Nephron progenitor cell (in vitro differentiated cells): ENCODE measurements at regions not wholly inside any gene's neighbourhood (a gene's known extent, or its start where the extent isn't known, plus 50 kb on each side); places are given as distances from the start of the nearest gene placed in this dataset.
A peak's percentile ranks its signal among the peaks of the same experiment; 100 is the strongest.

Experiments
- DNase-seq: peaks from one replicate; pipeline ENCODE4 v3.0.0; 2021
- H3K27ac Mint-ChIP-seq: 2 replicates; pipeline ENCODE4 v1.8.0; 2021; ENCODE audit warnings: mild to moderate bottlenecking, moderate library complexity, mixed read lengths
- H3K27me3 Mint-ChIP-seq: 2 replicates; pipeline ENCODE4 v1.8.0; 2021; ENCODE audit warnings: mild to moderate bottlenecking, low read depth, mixed read lengths; ENCODE audit not compliant: poor library complexity
- H3K36me3 Mint-ChIP-seq: 2 replicates; pipeline ENCODE4 v1.8.0; 2021; ENCODE audit warnings: low read depth, mixed read lengths
- H3K4me1 Mint-ChIP-seq: 2 replicates; pipeline ENCODE4 v1.8.0; 2021; ENCODE audit warnings: mixed read lengths
- H3K4me3 Mint-ChIP-seq: 2 replicates; pipeline ENCODE4 v1.8.0; 2021; ENCODE audit warnings: mild to moderate bottlenecking, moderate library complexity, mixed read lengths
- H3K9me3 Mint-ChIP-seq: 2 replicates; pipeline ENCODE4 v1.8.0; 2021; ENCODE audit warnings: mild to moderate bottlenecking, moderate library complexity, mixed read lengths
- TF ChIP-seq, protein P1 (sequence below): fragments of 200-600 bp; sonication (generic); IDR thresholded peaks from 2 replicates; pipeline ENCODE4 v1.5.0; 2021; ENCODE audit warnings: antibody characterized with exemption

DNA sequence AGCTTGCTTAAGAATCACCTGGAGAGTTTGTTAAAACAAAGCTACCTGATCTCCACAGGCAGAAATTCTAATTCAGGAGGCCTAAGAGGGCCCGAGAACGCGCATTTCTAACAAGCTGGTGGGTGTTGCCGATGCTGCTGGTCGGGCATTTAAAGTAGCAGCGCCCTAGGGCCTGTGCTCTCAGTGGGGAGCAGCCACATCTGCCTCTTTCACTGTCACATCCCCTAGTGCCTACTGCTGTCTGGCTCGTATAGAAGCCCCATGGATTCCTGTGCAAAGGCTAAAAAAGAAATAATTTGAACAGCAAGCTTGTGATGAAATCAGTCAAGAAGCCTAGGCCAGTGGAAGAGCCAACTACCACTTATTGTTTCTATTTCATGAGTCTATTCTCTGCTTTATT, 126.7 kb upstream of the SMIM21 start:
- Mint-ChIP-seq H3K4me1 (peaks cover 31% of the 10 kb centered on the region), H3K27ac (no peak overlapping the region), H3K27me3 (peaks cover 5% of the 10 kb centered on the region), H3K4me3 (no peak overlapping the region), H3K9me3 (peaks cover 5% of the 10 kb centered on the region), H3K36me3 (no peaks in the 10 kb centered on the region)
- no peak for DNase-seq
- TF ChIP-seq, protein P1, sequence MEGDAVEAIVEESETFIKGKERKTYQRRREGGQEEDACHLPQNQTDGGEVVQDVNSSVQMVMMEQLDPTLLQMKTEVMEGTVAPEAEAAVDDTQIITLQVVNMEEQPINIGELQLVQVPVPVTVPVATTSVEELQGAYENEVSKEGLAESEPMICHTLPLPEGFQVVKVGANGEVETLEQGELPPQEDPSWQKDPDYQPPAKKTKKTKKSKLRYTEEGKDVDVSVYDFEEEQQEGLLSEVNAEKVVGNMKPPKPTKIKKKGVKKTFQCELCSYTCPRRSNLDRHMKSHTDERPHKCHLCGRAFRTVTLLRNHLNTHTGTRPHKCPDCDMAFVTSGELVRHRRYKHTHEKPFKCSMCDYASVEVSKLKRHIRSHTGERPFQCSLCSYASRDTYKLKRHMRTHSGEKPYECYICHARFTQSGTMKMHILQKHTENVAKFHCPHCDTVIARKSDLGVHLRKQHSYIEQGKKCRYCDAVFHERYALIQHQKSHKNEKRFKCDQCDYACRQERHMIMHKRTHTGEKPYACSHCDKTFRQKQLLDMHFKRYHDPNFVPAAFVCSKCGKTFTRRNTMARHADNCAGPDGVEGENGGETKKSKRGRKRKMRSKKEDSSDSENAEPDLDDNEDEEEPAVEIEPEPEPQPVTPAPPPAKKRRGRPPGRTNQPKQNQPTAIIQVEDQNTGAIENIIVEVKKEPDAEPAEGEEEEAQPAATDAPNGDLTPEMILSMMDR = no peak

DNA sequence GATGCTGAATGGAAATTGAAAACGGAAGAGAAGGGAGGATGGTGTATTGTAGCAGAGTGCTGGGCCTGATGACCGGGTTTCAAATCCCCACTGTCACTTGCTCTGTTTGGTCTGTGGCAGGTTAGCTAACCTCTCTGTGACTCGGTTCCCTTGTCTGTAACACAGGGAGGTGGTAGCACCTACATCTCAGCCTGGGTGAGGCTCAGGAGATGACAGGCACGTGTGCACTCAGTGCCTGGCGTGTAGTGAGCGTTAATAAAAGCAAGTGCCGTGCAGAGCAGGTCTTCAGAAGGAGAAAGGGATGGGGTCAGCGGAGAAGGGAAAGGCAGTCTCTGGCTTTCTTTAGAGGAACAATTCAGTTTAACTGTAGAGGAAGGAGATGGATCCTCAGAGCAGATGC, 125.5 kb upstream of the SMIM21 start:
- Mint-ChIP-seq H3K36me3 (no peaks in the 10 kb centered on the region), H3K4me3 (no peak overlapping the region), H3K27me3 (peaks cover 7% of the 10 kb centered on the region), H3K27ac (no peak overlapping the region), H3K9me3 (peaks cover 6% of the 10 kb centered on the region), H3K4me1 (peaks cover 42% of the 10 kb centered on the region)
- DNase-seq = no peak
- TF ChIP-seq, protein P1 = no peak

DNA sequence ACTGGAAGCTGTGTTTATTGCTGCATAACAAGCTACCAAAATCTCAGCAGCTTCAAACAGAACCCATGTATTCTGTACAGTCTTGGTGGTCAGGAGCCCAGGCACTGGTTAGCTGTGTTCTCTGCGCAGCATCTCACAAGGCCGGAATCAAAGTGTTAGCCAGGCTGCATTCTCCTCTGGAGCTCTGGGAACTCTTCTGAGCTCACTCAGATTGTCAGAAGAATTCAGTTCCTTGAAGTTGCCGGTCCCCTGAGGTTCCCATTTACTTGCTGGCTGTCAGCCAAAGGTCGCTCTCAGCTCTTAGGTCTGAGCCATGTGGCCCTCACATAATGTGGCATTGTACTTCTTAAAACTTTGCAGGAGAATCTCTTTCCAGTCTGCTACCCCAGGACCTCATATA, 123.6 kb upstream of the SMIM21 start:
- H3K4me3 Mint-ChIP-seq = no peak overlapping the region
- H3K27ac Mint-ChIP-seq = peak overlapping the region; percentile 41

DNA sequence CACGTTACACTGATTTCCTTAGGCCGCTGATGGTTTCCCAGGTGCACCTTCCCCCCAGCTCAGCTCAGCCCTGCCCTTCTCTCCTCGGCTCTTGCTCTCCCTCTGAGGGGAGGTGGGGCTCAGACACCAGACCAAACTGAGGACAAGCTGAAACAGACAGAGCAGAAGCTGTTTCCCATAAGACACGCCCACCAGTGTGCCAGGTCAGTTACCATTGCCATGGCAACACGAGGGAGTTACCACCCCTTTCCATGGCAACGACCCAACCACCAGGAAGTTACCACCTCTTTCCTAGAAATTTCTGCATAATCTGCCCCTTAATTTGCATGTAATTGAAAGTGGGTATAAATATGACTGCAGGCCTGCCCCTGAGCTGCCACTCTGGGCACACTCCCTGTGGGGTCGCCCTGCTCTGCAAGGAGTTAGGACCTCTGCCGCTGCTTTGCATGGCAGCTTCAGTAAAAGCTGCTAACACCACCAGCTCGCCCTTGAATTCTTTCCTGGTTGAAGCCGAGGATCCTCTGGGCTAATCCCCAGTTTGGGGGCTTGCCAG, 120.9 kb upstream of the SMIM21 start:
- Mint-ChIP-seq H3K36me3 (no peaks in the 10 kb centered on the region), H3K9me3 (peaks cover 11% of the 10 kb centered on the region), H3K4me3 (no peak overlapping the region), H3K4me1 (peaks cover 49% of the 10 kb centered on the region), H3K27ac (no peak overlapping the region), H3K27me3 (peaks cover 7% of the 10 kb centered on the region)
- TF ChIP-seq, protein P1 = no peak
- peak; percentile 53 for DNase-seq

More for the DNA sequence above, 123.6 kb upstream of the SMIM21 start:
- Mint-ChIP-seq H3K36me3 (no peaks in the 10 kb centered on the region), H3K27me3 (peaks cover 7% of the 10 kb centered on the region), H3K4me1 (peaks cover 49% of the 10 kb centered on the region), H3K9me3 (peaks cover 11% of the 10 kb centered on the region)
- TF ChIP-seq, protein P1 = no peak
- no peak for DNase-seq

DNA sequence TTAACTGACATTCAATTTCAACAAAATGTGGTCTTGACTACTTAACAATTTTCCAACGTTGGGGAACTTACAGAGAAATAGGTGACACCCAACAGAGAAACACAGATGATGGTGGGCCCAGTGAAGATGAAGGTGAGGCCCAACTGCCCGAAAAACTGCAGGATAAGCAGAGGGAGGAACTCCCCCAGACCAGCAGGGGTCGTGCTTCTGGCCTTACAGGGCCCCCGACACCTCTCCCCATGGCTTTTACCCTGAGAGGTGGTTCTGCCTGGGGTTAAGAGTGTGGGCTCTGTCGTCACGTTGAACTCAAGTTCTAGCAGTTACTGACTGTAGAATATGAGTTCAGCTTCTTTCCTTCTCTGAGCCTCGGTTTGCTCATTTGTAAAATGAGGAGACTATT, 119.5 kb upstream of the SMIM21 start:
- Mint-ChIP-seq H3K4me1 (peaks cover 46% of the 10 kb centered on the region), H3K36me3 (no peaks in the 10 kb centered on the region), H3K4me3 (no peak overlapping the region), H3K27ac (no peak overlapping the region), H3K9me3 (peaks cover 11% of the 10 kb centered on the region), H3K27me3 (peaks cover 7% of the 10 kb centered on the region)
- TF ChIP-seq, protein P1 = no peak
- DNase-seq = no peak

DNA sequence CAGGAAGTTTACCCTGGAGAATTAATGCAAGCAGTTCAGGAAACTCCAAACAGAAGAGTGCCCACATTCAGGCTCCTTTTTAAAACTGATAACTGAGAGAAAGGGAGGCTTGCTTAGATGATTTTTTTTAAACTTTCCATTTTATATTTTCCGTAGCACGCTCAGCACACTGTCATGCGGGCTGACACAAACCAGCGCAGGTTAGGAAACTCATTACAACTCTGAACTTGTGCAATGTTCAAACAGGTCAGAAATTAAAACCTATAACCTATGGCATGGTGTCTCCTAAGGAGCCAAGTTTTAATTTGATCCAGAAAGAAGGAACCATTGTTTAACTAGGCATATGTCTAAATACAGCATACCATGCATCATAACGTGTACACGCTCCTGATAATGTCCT, 117.7 kb upstream of the SMIM21 start:
- Mint-ChIP-seq H3K36me3 (no peaks in the 10 kb centered on the region), H3K27me3 (peaks cover 7% of the 10 kb centered on the region), H3K9me3 (peaks cover 11% of the 10 kb centered on the region), H3K27ac (no peak overlapping the region), H3K4me1 (peaks cover 28% of the 10 kb centered on the region), H3K4me3 (no peak overlapping the region)
- no peak for DNase-seq
- TF ChIP-seq, protein P1 = no peak
